ENCODE measurements at regions not wholly inside any gene's neighbourhood (a gene's known extent, or its start where the extent isn't known, plus 50 kb on each side); places are given as distances from the start of the nearest gene placed in this dataset.
"Not testable (repeated sequence)": the region's sequence is repeated elsewhere in the genome, so short reads cannot be mapped to it uniquely, and the experiment has no call there.

GRCh38 chr14:78029601-78030372 is 140.4 kb upstream of the NRXN3 start:
- no peaks in the 10 kb centered on the region for H3K4me1 Mint-ChIP-seq
- no peak overlapping the region for H3K27ac Mint-ChIP-seq
- H3K4me3 Mint-ChIP-seq: no peak overlapping the region
- H3K27me3 Mint-ChIP-seq: no peaks in the 10 kb centered on the region
- no peaks in the 10 kb centered on the region for H3K36me3 Mint-ChIP-seq
- peaks cover 2% of the 10 kb centered on the region for H3K9me3 Mint-ChIP-seq
- no peak for ATAC-seq

- Mint-ChIP-seq H3K4me1 (no peaks in the 10 kb centered on the region), H3K36me3 (no peaks in the 10 kb centered on the region), H3K9me3 (no peaks in the 10 kb centered on the region), H3K27me3 (peaks cover 21% of the 10 kb centered on the region), H3K27ac (no peak overlapping the region), H3K4me3 (no peak overlapping the region)
- ATAC-seq: no peak
Observed at GRCh38 chr14:78043349-78043748, 126.8 kb upstream of the NRXN3 start.

DNA sequence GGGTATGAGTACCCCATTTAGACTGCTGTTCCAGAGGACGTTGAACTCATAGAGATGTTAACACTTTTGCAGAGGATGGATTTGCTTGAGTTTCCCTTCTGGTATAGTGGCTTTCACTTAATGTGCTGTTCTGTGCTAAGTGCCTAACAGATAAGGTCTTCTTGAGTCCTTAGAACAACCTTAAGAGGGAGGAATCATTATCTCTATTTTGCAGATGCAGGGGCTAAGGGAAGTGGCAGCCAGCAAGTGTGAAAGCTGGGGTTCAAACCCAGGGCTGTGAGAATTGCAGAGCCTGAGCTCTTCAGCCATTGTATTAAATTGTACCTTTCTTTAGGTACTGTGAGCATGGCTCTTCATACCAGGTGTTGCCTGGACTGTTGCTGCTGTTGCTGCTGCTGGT is 122.1 kb upstream of the NRXN3 start:
- H3K27me3 Mint-ChIP-seq: peaks cover 6% of the 10 kb centered on the region
- no peak overlapping the region for H3K27ac Mint-ChIP-seq
- no peaks in the 10 kb centered on the region for H3K4me1 Mint-ChIP-seq
- ATAC-seq: no peak
- peaks cover 10% of the 10 kb centered on the region for H3K9me3 Mint-ChIP-seq
- H3K4me3 Mint-ChIP-seq: no peak overlapping the region
- no peaks in the 10 kb centered on the region for H3K36me3 Mint-ChIP-seq

- H3K9me3 Mint-ChIP-seq, H3K27ac Mint-ChIP-seq, H3K27me3 Mint-ChIP-seq, H3K4me3 Mint-ChIP-seq, ATAC-seq, H3K4me1 Mint-ChIP-seq, H3K36me3 Mint-ChIP-seq: not testable (repeated sequence)
Observed at GRCh38 chr14:78056890-78057289, 113.3 kb upstream of the NRXN3 start.

- no peaks in the 10 kb centered on the region for H3K27me3 Mint-ChIP-seq
- no peak overlapping the region for H3K4me3 Mint-ChIP-seq
- no peak for ATAC-seq
- H3K36me3 Mint-ChIP-seq: no peaks in the 10 kb centered on the region
- no peaks in the 10 kb centered on the region for H3K4me1 Mint-ChIP-seq
- no peak overlapping the region for H3K27ac Mint-ChIP-seq
- H3K9me3 Mint-ChIP-seq: no peaks in the 10 kb centered on the region
Observed at GRCh38 chr14:78070344-78070743, 99.8 kb upstream of the NRXN3 start.

GRCh38 chr14:78071016-78071549 is 99.1 kb upstream of the NRXN3 start:
- Mint-ChIP-seq H3K27me3 (no peaks in the 10 kb centered on the region), H3K9me3 (no peaks in the 10 kb centered on the region), H3K4me1 (no peaks in the 10 kb centered on the region), H3K27ac (no peak overlapping the region), H3K4me3 (no peak overlapping the region), H3K36me3 (no peaks in the 10 kb centered on the region)
- ATAC-seq: no peak

GRCh38 chr14:78073028-78073427 is 97.1 kb upstream of the NRXN3 start:
- H3K36me3 Mint-ChIP-seq: no peaks in the 10 kb centered on the region
- no peaks in the 10 kb centered on the region for H3K9me3 Mint-ChIP-seq
- no peaks in the 10 kb centered on the region for H3K4me1 Mint-ChIP-seq
- ATAC-seq: no peak
- H3K27ac Mint-ChIP-seq: no peak overlapping the region
- no peaks in the 10 kb centered on the region for H3K27me3 Mint-ChIP-seq
- no peak overlapping the region for H3K4me3 Mint-ChIP-seq

DNA sequence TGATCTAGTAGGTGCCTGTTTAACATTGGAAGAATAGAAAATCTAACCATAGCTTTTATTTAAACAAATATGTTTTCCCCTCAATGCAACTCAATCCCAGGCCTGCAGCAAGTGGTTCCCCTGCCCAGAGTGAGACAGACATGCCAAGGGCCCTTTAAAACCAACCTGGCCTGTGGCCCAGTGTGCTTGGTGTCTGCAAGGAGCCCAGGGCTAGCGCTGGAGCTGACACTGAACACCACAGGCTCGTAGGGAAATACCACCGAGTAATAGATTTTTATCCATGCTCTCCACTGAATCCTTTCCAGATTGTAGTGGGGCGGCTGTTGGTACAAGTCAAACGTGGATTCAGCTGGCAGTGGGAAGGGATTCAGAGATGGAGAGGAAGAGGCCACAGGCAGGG is 95.6 kb upstream of the NRXN3 start:
- no peak overlapping the region for H3K4me3 Mint-ChIP-seq
- H3K4me1 Mint-ChIP-seq: no peaks in the 10 kb centered on the region
- ATAC-seq: no peak
- H3K27me3 Mint-ChIP-seq: no peaks in the 10 kb centered on the region
- no peak overlapping the region for H3K27ac Mint-ChIP-seq
- H3K36me3 Mint-ChIP-seq: no peaks in the 10 kb centered on the region
- no peaks in the 10 kb centered on the region for H3K9me3 Mint-ChIP-seq

DNA sequence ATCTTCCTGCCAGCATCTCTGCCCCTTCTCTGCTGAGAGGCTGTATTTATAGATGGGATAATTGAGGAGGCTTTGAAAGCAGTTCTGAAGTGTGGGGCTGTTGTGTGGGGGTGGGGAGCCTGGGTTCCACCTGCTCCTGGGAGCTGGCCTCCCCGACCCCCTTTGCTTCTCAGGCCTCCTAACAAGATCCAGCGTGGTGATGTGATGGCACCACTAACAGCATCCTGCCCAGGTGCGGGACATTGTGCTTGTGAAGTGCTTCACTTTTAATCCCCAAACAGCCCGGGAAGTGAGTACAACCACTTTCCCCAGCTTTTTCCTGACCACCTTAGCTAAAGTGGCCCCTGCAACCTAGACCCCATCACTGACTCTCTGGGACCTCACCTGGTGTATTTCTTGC is 95.1 kb upstream of the NRXN3 start:
- H3K27me3 Mint-ChIP-seq: no peaks in the 10 kb centered on the region
- ATAC-seq: no peak
- H3K9me3 Mint-ChIP-seq: no peaks in the 10 kb centered on the region
- H3K36me3 Mint-ChIP-seq: no peaks in the 10 kb centered on the region
- H3K27ac Mint-ChIP-seq: no peak overlapping the region
- no peaks in the 10 kb centered on the region for H3K4me1 Mint-ChIP-seq
- H3K4me3 Mint-ChIP-seq: no peak overlapping the region

DNA sequence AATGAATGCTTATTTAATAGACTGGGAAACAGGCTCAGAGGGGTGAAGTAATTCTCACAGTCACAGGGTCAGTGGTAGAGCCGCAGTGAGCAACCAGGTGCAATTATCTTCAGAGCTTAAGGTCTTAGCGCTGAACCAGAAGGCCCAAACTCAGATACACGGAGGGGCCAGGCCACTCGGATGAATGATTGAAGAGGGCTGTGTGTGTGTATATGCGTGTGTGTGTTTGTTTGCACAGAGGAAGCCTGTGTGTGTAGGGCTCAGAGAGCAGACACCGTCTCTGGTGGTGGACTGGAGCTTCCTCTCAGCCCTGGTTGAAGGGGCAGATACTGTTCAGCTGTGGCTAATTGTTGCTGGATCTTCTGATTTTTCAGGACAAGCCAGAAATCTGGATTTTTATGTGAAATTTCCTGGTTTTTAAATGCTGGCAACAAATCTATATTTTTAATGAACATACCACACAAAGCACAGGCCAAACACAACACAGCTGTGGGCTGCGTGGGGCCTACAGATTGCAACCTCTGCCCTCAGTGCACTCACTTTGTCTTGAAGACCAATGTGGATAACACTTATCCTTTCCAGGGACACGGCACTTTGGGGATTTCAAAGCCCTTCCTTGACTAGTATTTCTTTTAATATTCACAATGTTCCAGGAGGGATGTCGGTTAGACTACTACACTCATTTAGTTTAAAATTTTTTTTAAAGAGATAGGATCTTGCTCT is 94.5 kb upstream of the NRXN3 start:
- Mint-ChIP-seq H3K27me3 (no peaks in the 10 kb centered on the region), H3K27ac (no peak overlapping the region), H3K4me3 (no peak overlapping the region), H3K4me1 (no peaks in the 10 kb centered on the region), H3K9me3 (no peaks in the 10 kb centered on the region), H3K36me3 (no peaks in the 10 kb centered on the region)
- no peak for ATAC-seq

GRCh38 chr14:78081245-78081644 is 88.9 kb upstream of the NRXN3 start:
- H3K9me3 Mint-ChIP-seq: no peaks in the 10 kb centered on the region
- no peak overlapping the region for H3K4me3 Mint-ChIP-seq
- no peaks in the 10 kb centered on the region for H3K36me3 Mint-ChIP-seq
- no peaks in the 10 kb centered on the region for H3K4me1 Mint-ChIP-seq
- ATAC-seq: no peak
- no peaks in the 10 kb centered on the region for H3K27me3 Mint-ChIP-seq
- no peak overlapping the region for H3K27ac Mint-ChIP-seq

GRCh38 chr14:78083837-78084236 is 86.3 kb upstream of the NRXN3 start:
- Mint-ChIP-seq H3K36me3 (no peaks in the 10 kb centered on the region), H3K9me3 (no peaks in the 10 kb centered on the region), H3K27ac (no peak overlapping the region), H3K27me3 (no peaks in the 10 kb centered on the region), H3K4me3 (no peak overlapping the region), H3K4me1 (no peaks in the 10 kb centered on the region)
- ATAC-seq: no peak

GRCh38 chr14:78086342-78086741 is 83.8 kb upstream of the NRXN3 start:
- no peak overlapping the region for H3K27ac Mint-ChIP-seq
- no peak overlapping the region for H3K4me3 Mint-ChIP-seq
- no peaks in the 10 kb centered on the region for H3K9me3 Mint-ChIP-seq
- ATAC-seq: no peak
- H3K4me1 Mint-ChIP-seq: no peaks in the 10 kb centered on the region
- peaks cover 5% of the 10 kb centered on the region for H3K27me3 Mint-ChIP-seq
- no peaks in the 10 kb centered on the region for H3K36me3 Mint-ChIP-seq

GRCh38 chr14:78088916-78089315 is 81.3 kb upstream of the NRXN3 start:
- Mint-ChIP-seq H3K27me3 (peaks cover 19% of the 10 kb centered on the region), H3K9me3 (no peaks in the 10 kb centered on the region), H3K27ac (no peak overlapping the region), H3K4me1 (no peaks in the 10 kb centered on the region), H3K4me3 (no peak overlapping the region), H3K36me3 (no peaks in the 10 kb centered on the region)
- no peak for ATAC-seq

- H3K4me3 Mint-ChIP-seq: no peak overlapping the region
- no peaks in the 10 kb centered on the region for H3K36me3 Mint-ChIP-seq
- no peaks in the 10 kb centered on the region for H3K9me3 Mint-ChIP-seq
- no peak for ATAC-seq
- H3K27ac Mint-ChIP-seq: no peak overlapping the region
- no peaks in the 10 kb centered on the region for H3K4me1 Mint-ChIP-seq
- peaks cover 19% of the 10 kb centered on the region for H3K27me3 Mint-ChIP-seq
Observed at GRCh38 chr14:78090864-78091263, 79.3 kb upstream of the NRXN3 start.

GRCh38 chr14:78091361-78091760 is 78.8 kb upstream of the NRXN3 start:
- Mint-ChIP-seq H3K4me1 (no peaks in the 10 kb centered on the region), H3K4me3 (no peak overlapping the region), H3K9me3 (no peaks in the 10 kb centered on the region), H3K27ac (no peak overlapping the region), H3K27me3 (peaks cover 19% of the 10 kb centered on the region), H3K36me3 (no peaks in the 10 kb centered on the region)
- peak; percentile 17 for ATAC-seq

All from stimulated activated memory B cell treated with anti-CD40 and anti-IgM and Interleukin-4, amounts not matched to agents 10 μg/mL and 1 μg/mL and 100 μg/mL, for 72 hours (primary cell).